PC-9 (cell line): ENCODE measurements at regions not wholly inside any gene's neighbourhood (a gene's known extent, or its start where the extent isn't known, plus 50 kb on each side); places are given as distances from the start of the nearest gene placed in this dataset.

Experiments
- BruUV-seq: library from RNA; stranded (reverse); fragments of 400-500 nt; replicated peaks from 2 replicates; lab custom pipeline; 2021; lab: Mats Ljungman, UMichigan
- CTCF ChIA-PET: fragments of 300-600 bp; sonication (Branson Sonifier 250); formaldehyde crosslinking; loops from one replicate; lab custom pipeline; 2022; ENCODE audit warnings: antibody characterized with exemption; lab: Charles Lee
- POLR2A ChIA-PET: fragments of 300-600 bp; sonication (Branson Sonifier 250); formaldehyde crosslinking; loops from one replicate; lab custom pipeline; 2022; ENCODE audit warnings: antibody characterized with exemption; ENCODE audit not compliant: unreplicated experiment; lab: Charles Lee
- DNase-seq, 2 experiments: peaks; one replicate each; pipeline versions ENCODE4 v3.0.0 to v3.0.0-alpha.2; 2015 to 2022; ENCODE audit warnings: mixed read lengths in 1 of 2
- H2AFZ ChIP-seq: fragments of 200-600 bp; sonication (generic); 2 replicates; pipeline ENCODE4 v1.8.1; 2017; ENCODE audit warnings: antibody characterized with exemption
- H3F3A ChIP-seq: fragments of 200-600 bp; sonication (generic); 2 replicates; pipeline ENCODE4 v1.8.1; 2017; ENCODE audit warnings: antibody characterized with exemption, mild to moderate bottlenecking, low read depth; ENCODE audit not compliant: insufficient read depth
- H3K27ac ChIP-seq: fragments of 200-600 bp; sonication (generic); 2 replicates; pipeline ENCODE4 v1.6.1; 2016; ENCODE audit warnings: mixed run types
- H3K27me3 ChIP-seq: fragments of 200-600 bp; sonication (generic); 2 replicates; pipeline ENCODE4 v1.6.1; 2016; ENCODE audit warnings: low read depth, mixed run types; ENCODE audit not compliant: insufficient read depth
- H3K36me3 ChIP-seq: fragments of 200-600 bp; sonication (generic); 2 replicates; pipeline ENCODE4 v1.6.1; 2016; ENCODE audit warnings: low read depth, mixed run types
- H3K4me1 ChIP-seq: fragments of 200-600 bp; sonication (generic); replicated peaks from 2 replicates; pipeline ENCODE4 v1.6.1; 2016; ENCODE audit warnings: mixed run types; ENCODE audit not compliant: insufficient read depth
- H3K4me2 ChIP-seq: fragments of 200-600 bp; sonication (generic); 2 replicates; pipeline ENCODE4 v1.6.1; 2017; ENCODE audit warnings: mixed run types
- H3K4me3 ChIP-seq: fragments of 200-600 bp; sonication (generic); 2 replicates; pipeline ENCODE4 v1.6.1; 2016; ENCODE audit warnings: mixed run types
- H3K79me2 ChIP-seq: fragments of 200-600 bp; sonication (generic); 2 replicates; pipeline ENCODE4 v1.6.1; 2017; ENCODE audit warnings: low read depth, mixed run types
- H3K9me2 ChIP-seq: fragments of 200-600 bp; sonication (generic); 2 replicates; pipeline ENCODE4 v1.8.1; 2017; ENCODE audit warnings: mild to moderate bottlenecking; ENCODE audit not compliant: insufficient read depth
- H3K9me3 ChIP-seq: fragments of 200-600 bp; sonication (generic); 2 replicates; pipeline ENCODE4 v1.8.1; 2016; ENCODE audit warnings: low read depth; ENCODE audit not compliant: insufficient read depth
- H4K20me1 ChIP-seq: fragments of 200-600 bp; sonication (generic); 2 replicates; pipeline ENCODE4 v1.8.1; 2017; ENCODE audit not compliant: insufficient read depth
- EZH2 ChIP-seq: fragments of 200-600 bp; sonication (generic); IDR thresholded peaks from 2 replicates; pipeline ENCODE4 v1.8.0; 2017; ENCODE audit warnings: antibody characterized with exemption, low read depth
- intact Hi-C: fragments of 100-400 bp; cut with micrococcal nuclease; formaldehyde crosslinking; loops from one replicate; pipeline ENCODE4 v1.10.0; 2022; ENCODE audit not compliant: unreplicated experiment
- TF ChIP-seq, protein P1 (sequence below): fragments of 200-600 bp; sonication (generic); conservative IDR thresholded peaks from 2 replicates; pipeline ENCODE4 v1.6.1; 2017; ENCODE audit warnings: mixed run types, antibody characterized with exemption, mild to moderate bottlenecking, moderate library complexity

DNA sequence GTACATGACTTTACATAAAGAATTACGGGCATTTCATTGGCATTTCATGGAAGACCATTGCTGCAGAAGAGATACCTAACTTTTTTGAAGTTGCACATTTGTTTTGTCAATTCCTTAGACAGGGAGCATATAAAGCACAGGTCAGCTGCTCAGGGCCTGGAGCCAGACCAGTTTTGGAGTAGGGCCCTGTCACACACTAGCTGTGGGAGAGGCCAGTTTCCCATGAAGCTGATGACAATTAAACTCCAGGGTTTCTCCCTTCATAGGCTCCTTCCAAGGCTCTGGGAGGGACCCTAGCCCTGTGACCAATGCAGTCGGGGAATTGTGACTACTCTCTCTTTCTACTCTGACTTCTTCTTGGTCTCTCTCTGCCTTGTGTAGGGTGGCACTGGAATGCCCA, 107.3 kb upstream of the SELENOK start:
- H3K79me2 ChIP-seq: no peaks in the 10 kb centered on the region
- no peak overlapping the region for H3K4me2 ChIP-seq
- CTCF ChIA-PET: no interaction called here
- DNase-seq: no peak
- H3F3A ChIP-seq: no peaks in the 10 kb centered on the region
- H3K9me3 ChIP-seq: no peaks in the 10 kb centered on the region
- H3K27me3 ChIP-seq: peaks cover 53% of the 10 kb centered on the region
- H3K27ac ChIP-seq: no peak overlapping the region
- no peak for TF ChIP-seq EZH2
- TF ChIP-seq, protein P1, sequence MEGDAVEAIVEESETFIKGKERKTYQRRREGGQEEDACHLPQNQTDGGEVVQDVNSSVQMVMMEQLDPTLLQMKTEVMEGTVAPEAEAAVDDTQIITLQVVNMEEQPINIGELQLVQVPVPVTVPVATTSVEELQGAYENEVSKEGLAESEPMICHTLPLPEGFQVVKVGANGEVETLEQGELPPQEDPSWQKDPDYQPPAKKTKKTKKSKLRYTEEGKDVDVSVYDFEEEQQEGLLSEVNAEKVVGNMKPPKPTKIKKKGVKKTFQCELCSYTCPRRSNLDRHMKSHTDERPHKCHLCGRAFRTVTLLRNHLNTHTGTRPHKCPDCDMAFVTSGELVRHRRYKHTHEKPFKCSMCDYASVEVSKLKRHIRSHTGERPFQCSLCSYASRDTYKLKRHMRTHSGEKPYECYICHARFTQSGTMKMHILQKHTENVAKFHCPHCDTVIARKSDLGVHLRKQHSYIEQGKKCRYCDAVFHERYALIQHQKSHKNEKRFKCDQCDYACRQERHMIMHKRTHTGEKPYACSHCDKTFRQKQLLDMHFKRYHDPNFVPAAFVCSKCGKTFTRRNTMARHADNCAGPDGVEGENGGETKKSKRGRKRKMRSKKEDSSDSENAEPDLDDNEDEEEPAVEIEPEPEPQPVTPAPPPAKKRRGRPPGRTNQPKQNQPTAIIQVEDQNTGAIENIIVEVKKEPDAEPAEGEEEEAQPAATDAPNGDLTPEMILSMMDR: no peak
- H4K20me1 ChIP-seq: no peaks in the 10 kb centered on the region
- no peaks in the 10 kb centered on the region for H3K4me1 ChIP-seq
- no peaks in the 10 kb centered on the region for H3K9me2 ChIP-seq
- POLR2A ChIA-PET: no interaction called here
- H2AFZ ChIP-seq: no peak overlapping the region
- no peaks in the 10 kb centered on the region for H3K36me3 ChIP-seq
- BruUV-seq: no TSS peak
- no peak overlapping the region for H3K4me3 ChIP-seq
- intact Hi-C loops: no loop called here

DNA sequence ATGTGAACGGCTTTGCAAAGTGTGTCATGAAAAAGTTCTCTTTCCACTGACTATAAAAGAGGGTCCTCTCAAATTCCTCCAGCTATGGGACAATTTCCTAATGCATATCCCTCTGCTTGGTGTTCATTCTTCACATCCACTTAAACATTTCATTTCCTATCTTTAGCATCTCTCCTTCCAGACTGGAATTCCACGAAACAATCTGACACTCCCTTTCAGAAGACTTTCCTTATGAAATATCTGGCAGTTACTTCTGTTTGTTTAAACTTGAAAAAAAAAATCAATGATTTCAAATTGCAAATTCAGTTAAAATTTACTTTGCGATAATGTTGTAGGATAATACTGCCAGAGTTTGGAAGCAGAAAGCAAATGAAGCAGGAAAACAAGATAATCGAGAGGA, 105.8 kb upstream of the SELENOK start:
- H3K4me1 ChIP-seq: no peaks in the 10 kb centered on the region
- CTCF ChIA-PET: no interaction called here
- H3K4me2 ChIP-seq: no peak overlapping the region
- BruUV-seq: no TSS peak
- no peaks in the 10 kb centered on the region for H3K79me2 ChIP-seq
- no peaks in the 10 kb centered on the region for H3K36me3 ChIP-seq
- H3F3A ChIP-seq: no peaks in the 10 kb centered on the region
- no peaks in the 10 kb centered on the region for H4K20me1 ChIP-seq
- no peak overlapping the region for H3K27ac ChIP-seq
- H2AFZ ChIP-seq: no peak overlapping the region
- H3K4me3 ChIP-seq: no peak overlapping the region
- TF ChIP-seq, protein P1: no peak
- no peak for TF ChIP-seq EZH2
- POLR2A ChIA-PET: no interaction called here
- intact Hi-C loops: no loop called here
- H3K27me3 ChIP-seq: peaks cover 42% of the 10 kb centered on the region
- no peaks in the 10 kb centered on the region for H3K9me3 ChIP-seq
- no peaks in the 10 kb centered on the region for H3K9me2 ChIP-seq
- DNase-seq: no peak

DNA sequence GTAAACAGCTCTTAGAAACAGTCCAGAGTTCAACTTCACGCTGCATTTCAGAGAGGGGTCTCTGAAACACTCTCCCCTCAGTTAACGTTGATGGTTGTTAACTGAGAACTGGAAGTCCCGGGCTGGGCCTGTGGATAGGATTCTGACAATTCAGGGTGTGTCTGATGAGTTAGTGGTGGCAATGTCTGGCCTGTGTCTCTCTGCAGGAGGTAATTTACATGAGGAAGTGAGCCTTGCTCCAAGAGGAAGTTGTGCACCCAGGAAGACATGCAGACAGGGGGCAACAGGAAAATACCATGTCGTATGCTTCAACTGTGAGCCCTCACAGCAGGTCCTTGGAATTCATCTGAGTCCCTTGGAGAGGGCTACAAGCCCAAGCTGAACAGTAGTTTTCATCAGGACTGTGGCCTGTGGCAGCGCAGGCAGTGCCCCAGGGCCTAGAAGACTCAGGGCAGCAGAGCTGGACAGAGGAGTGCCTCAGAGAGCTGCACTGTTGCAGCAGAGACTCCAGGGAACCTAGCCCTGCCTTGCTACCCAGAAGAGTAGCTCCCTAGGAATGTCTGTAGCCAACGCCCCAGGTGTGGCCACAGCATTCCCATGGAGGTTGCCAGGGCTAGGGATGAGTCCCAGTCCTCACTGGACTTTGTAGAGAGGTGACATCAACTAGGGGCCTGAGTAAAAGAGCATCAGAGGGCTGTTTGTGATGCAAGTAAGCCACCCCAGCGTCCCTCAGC, 104.6 kb upstream of the SELENOK start:
- Histone ChIP-seq H3K4me3 (no peak overlapping the region), H3K27me3 (peaks cover 40% of the 10 kb centered on the region), H3K36me3 (no peaks in the 10 kb centered on the region), H3K27ac (no peak overlapping the region), H3K4me2 (no peak overlapping the region), H3K9me3 (no peaks in the 10 kb centered on the region), H3K9me2 (no peaks in the 10 kb centered on the region), H3K4me1 (no peaks in the 10 kb centered on the region), H3F3A (no peaks in the 10 kb centered on the region), H2AFZ (no peak overlapping the region), H4K20me1 (no peaks in the 10 kb centered on the region), H3K79me2 (no peaks in the 10 kb centered on the region)
- TF ChIP-seq, protein P1: no peak
- ChIA-PET POLR2A (no interaction called here), CTCF (no interaction called here)
- DNase-seq: no peak
- BruUV-seq: no TSS peak
- intact Hi-C loops: no loop called here
